Glutamatergic neuron (in vitro differentiated cells): ENCODE measurements at regions not wholly inside any gene's neighbourhood (a gene's known extent, or its start where the extent isn't known, plus 50 kb on each side); places are given as distances from the start of the nearest gene placed in this dataset.

ENCODE experiments used
- DNase-seq: peaks from one replicate; pipeline ENCODE4 v3.0.0; 2022
- H3K27ac Mint-ChIP-seq: one replicate; pipeline ENCODE4 v1.8.0; 2020; ENCODE audit warnings: mild to moderate bottlenecking, mixed read lengths, inconsistent platforms; ENCODE audit not compliant: unreplicated experiment
- H3K27me3 Mint-ChIP-seq: one replicate; pipeline ENCODE4 v1.8.0; 2020; ENCODE audit warnings: mild to moderate bottlenecking, moderate library complexity, mixed read lengths, inconsistent platforms; ENCODE audit not compliant: unreplicated experiment
- H3K36me3 Mint-ChIP-seq: one replicate; pipeline ENCODE4 v1.8.0; 2020; ENCODE audit warnings: mild to moderate bottlenecking, mixed read lengths, inconsistent platforms; ENCODE audit not compliant: unreplicated experiment
- H3K4me1 Mint-ChIP-seq: one replicate; pipeline ENCODE4 v1.8.0; 2020; ENCODE audit warnings: mild to moderate bottlenecking, low read depth, mixed read lengths, inconsistent platforms; ENCODE audit not compliant: unreplicated experiment
- H3K4me3 Mint-ChIP-seq: one replicate; pipeline ENCODE4 v1.8.0; 2020; ENCODE audit warnings: mild to moderate bottlenecking, mixed read lengths, inconsistent platforms; ENCODE audit not compliant: unreplicated experiment
- H3K9me3 Mint-ChIP-seq: one replicate; pipeline ENCODE4 v1.8.0; 2020; ENCODE audit warnings: mild to moderate bottlenecking, moderate library complexity, mixed read lengths, inconsistent platforms; ENCODE audit not compliant: unreplicated experiment
- TF ChIP-seq, protein P1 (sequence below): fragments of 200-600 bp; sonication (generic); IDR thresholded peaks from one replicate; pipeline ENCODE4 v1.5.0; 2021; ENCODE audit not compliant: partially characterized antibody, unreplicated experiment

DNA sequence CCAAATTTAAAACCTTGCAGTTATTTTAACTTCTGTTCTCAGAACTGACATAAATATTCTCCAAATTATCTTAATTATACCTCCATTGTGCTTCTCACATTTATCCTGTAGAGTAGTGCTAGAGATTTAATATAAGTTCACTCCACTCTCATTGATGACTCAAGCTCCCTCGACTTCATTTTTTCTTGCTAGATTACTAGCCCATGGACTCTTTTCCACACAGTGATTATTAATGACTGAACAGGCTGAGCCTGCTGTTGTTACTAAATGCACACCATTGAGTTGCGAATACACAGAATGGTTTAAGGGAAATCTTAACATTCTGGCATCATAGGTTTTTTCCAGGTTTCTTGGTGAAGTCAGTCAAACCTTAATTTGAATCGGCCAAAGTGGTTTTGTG lies 179.5 kb upstream of the AKR1E2 start:
- H3K36me3 Mint-ChIP-seq = no peaks in the 10 kb centered on the region
- no peak overlapping the region for H3K4me3 Mint-ChIP-seq
- TF ChIP-seq, protein P1, sequence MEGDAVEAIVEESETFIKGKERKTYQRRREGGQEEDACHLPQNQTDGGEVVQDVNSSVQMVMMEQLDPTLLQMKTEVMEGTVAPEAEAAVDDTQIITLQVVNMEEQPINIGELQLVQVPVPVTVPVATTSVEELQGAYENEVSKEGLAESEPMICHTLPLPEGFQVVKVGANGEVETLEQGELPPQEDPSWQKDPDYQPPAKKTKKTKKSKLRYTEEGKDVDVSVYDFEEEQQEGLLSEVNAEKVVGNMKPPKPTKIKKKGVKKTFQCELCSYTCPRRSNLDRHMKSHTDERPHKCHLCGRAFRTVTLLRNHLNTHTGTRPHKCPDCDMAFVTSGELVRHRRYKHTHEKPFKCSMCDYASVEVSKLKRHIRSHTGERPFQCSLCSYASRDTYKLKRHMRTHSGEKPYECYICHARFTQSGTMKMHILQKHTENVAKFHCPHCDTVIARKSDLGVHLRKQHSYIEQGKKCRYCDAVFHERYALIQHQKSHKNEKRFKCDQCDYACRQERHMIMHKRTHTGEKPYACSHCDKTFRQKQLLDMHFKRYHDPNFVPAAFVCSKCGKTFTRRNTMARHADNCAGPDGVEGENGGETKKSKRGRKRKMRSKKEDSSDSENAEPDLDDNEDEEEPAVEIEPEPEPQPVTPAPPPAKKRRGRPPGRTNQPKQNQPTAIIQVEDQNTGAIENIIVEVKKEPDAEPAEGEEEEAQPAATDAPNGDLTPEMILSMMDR = no peak
- H3K4me1 Mint-ChIP-seq = peaks cover 6% of the 10 kb centered on the region
- H3K27ac Mint-ChIP-seq = no peak overlapping the region
- DNase-seq = no peak
- H3K27me3 Mint-ChIP-seq = no peaks in the 10 kb centered on the region
- H3K9me3 Mint-ChIP-seq = no peaks in the 10 kb centered on the region

DNA sequence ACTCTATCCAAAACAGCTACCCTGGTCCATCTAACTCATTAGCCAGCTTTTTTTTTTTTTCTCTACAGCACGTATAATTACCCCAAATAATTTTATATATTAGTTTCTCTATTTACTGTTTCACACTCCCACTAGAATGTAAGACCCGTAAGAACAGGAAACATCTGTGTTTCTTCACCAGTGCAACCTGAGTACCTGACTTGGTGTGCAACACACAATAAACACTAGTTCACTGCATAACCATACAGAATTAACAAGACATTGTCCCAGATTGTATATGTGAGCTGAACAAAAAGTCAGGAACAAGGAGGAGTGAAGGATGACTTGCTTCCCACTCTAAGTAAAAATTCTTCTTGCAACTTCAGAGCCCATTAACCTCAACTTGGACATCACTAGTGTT lies 180.2 kb upstream of the AKR1E2 start:
- Mint-ChIP-seq H3K27ac (no peak overlapping the region), H3K4me3 (no peak overlapping the region), H3K36me3 (no peaks in the 10 kb centered on the region), H3K9me3 (no peaks in the 10 kb centered on the region), H3K27me3 (no peaks in the 10 kb centered on the region), H3K4me1 (peaks cover 6% of the 10 kb centered on the region)
- TF ChIP-seq, protein P1 = no peak
- no peak for DNase-seq

DNA sequence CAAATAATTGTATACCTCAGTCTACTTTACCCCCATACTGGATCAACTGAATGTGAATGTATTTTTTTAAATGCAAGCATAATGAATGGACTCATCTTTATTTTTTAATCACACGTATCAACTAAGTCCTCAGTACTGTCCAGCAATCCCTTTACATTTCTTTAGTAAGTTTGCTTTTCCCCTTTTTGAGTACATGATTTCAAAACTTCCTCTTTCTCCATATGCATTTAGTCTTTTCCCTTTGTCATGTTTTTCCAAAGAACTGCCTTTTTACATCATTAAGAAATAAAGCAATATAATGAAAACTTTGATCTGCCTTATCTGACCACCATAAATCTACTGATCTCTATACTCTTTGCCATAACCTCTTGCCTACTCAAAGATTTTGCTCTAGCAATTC lies 182.5 kb upstream of the AKR1E2 start:
- no peak for DNase-seq
- no peak overlapping the region for H3K27ac Mint-ChIP-seq
- H3K4me1 Mint-ChIP-seq = peaks cover 6% of the 10 kb centered on the region
- no peaks in the 10 kb centered on the region for H3K27me3 Mint-ChIP-seq
- no peaks in the 10 kb centered on the region for H3K36me3 Mint-ChIP-seq
- no peaks in the 10 kb centered on the region for H3K9me3 Mint-ChIP-seq
- TF ChIP-seq, protein P1 = no peak
- no peak overlapping the region for H3K4me3 Mint-ChIP-seq

DNA sequence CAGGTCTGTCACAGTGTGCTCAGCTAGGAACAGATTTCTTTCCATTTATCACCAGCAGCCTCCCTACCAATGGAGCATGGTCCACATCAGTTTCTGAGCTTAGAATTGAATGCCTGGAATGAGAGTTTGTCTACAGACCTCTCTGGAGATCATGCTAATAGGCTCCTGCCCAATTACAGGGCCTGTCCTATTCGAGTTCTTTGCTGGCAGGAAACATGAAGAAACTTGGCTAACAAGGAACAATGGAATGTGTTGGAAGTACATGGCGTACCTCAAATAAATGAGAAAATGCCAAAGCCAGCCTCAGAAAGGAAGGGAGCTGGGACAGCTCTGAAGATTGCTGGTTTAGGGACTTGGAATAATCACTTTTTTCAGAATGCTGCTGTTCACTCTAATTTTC lies 186.0 kb upstream of the AKR1E2 start:
- H3K9me3 Mint-ChIP-seq = no peaks in the 10 kb centered on the region
- H3K27me3 Mint-ChIP-seq = no peaks in the 10 kb centered on the region
- TF ChIP-seq, protein P1 = no peak
- no peak overlapping the region for H3K27ac Mint-ChIP-seq
- no peak for DNase-seq
- no peak overlapping the region for H3K4me3 Mint-ChIP-seq
- no peaks in the 10 kb centered on the region for H3K36me3 Mint-ChIP-seq
- no peaks in the 10 kb centered on the region for H3K4me1 Mint-ChIP-seq

DNA sequence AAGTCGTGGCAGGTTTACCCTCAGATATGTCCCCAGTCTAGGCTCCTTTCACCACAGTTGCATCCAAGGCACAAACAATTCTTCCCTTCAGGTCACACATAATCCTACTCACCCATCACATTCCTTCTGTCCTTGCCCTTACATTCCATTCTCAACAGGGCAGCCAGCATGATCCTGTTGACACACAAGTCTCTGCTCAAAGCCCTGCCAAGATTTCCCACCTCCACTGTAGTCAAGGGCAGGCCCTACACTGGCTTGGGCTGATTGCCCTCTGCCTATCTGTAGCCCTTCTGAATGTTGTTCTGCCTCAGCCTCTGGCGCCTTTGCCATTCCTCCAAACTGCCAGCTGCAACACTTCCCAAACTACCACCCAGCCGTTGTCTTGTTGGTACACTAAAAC lies 187.9 kb upstream of the AKR1E2 start:
- Mint-ChIP-seq H3K9me3 (no peaks in the 10 kb centered on the region), H3K36me3 (no peaks in the 10 kb centered on the region), H3K27ac (no peak overlapping the region), H3K4me1 (no peaks in the 10 kb centered on the region), H3K27me3 (no peaks in the 10 kb centered on the region), H3K4me3 (no peak overlapping the region)
- no peak for DNase-seq
- TF ChIP-seq, protein P1 = no peak
